ENCODE measurements at regions not wholly inside any gene's neighbourhood (a gene's known extent, or its start where the extent isn't known, plus 50 kb on each side); places are given as distances from the start of the nearest gene placed in this dataset.

DNA sequence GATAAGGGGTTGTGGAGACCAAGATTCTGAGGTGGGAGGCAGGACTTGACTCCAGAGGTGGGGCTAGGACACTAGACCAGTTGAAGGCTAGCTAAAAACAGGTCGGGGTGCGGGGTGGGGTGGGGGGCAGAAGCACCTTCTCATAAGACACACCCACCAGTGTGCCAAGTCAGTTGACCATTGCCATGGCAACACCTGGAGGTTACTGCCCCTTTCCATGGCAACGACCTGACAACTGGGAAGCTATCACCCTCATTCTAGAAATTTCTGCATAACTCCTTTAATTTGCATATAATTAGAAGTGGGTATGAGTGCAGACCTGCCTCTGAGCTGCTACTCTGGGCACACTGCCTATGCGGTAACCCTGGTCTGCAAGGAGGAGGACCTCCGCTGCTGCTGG is 53.9 kb upstream of the ALOX12 start:
- DNase-seq = no peak

- no peak for DNase-seq
Observed at GRCh38 chr17:6943406-6943805, 52.4 kb upstream of the ALOX12 start.

Measured in NCI-H2029 (cell line).